ENCODE measurements at regions not wholly inside any gene's neighbourhood (a gene's known extent, or its start where the extent isn't known, plus 50 kb on each side); places are given as distances from the start of the nearest gene placed in this dataset.

DNA sequence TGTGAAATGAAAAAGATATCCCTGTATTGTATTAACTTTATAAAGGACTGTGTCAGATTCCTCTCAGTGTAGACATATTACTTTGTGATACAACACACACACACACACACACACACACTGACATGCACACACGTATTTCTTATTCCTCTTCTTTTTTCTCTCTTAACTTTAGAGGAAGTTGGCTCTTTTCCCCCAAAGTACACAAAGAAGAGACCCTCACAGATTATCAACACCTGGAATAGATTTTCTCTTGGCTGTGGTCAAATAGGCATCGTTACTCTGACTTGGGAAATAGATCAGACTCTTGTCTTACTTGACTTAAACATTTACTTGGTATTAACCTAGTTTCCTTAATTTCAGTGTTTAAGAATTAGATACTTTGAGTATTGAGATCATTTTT lies 792.8 kb downstream of the ADGRL2 start (continued):
- TF ChIP-seq, protein P1, sequence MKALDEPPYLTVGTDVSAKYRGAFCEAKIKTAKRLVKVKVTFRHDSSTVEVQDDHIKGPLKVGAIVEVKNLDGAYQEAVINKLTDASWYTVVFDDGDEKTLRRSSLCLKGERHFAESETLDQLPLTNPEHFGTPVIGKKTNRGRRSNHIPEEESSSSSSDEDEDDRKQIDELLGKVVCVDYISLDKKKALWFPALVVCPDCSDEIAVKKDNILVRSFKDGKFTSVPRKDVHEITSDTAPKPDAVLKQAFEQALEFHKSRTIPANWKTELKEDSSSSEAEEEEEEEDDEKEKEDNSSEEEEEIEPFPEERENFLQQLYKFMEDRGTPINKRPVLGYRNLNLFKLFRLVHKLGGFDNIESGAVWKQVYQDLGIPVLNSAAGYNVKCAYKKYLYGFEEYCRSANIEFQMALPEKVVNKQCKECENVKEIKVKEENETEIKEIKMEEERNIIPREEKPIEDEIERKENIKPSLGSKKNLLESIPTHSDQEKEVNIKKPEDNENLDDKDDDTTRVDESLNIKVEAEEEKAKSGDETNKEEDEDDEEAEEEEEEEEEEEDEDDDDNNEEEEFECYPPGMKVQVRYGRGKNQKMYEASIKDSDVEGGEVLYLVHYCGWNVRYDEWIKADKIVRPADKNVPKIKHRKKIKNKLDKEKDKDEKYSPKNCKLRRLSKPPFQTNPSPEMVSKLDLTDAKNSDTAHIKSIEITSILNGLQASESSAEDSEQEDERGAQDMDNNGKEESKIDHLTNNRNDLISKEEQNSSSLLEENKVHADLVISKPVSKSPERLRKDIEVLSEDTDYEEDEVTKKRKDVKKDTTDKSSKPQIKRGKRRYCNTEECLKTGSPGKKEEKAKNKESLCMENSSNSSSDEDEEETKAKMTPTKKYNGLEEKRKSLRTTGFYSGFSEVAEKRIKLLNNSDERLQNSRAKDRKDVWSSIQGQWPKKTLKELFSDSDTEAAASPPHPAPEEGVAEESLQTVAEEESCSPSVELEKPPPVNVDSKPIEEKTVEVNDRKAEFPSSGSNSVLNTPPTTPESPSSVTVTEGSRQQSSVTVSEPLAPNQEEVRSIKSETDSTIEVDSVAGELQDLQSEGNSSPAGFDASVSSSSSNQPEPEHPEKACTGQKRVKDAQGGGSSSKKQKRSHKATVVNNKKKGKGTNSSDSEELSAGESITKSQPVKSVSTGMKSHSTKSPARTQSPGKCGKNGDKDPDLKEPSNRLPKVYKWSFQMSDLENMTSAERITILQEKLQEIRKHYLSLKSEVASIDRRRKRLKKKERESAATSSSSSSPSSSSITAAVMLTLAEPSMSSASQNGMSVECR (CRISPR knock-in tag; IDR thresholded peaks at IDR 0.05; ENCODE audit: borderline replicate concordance) = no peak
- TF ChIP-seq, protein P2, sequence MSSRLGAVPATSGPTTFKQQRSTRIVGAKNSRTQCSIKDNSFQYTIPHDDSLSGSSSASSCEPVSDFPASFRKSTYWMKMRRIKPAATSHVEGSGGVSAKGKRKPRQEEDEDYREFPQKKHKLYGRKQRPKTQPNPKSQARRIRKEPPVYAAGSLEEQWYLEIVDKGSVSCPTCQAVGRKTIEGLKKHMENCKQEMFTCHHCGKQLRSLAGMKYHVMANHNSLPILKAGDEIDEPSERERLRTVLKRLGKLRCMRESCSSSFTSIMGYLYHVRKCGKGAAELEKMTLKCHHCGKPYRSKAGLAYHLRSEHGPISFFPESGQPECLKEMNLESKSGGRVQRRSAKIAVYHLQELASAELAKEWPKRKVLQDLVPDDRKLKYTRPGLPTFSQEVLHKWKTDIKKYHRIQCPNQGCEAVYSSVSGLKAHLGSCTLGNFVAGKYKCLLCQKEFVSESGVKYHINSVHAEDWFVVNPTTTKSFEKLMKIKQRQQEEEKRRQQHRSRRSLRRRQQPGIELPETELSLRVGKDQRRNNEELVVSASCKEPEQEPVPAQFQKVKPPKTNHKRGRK (CRISPR knock-in tag; IDR thresholded peaks at IDR 0.05; ENCODE audit: borderline replicate concordance) = no peak
- no peak for TF ChIP-seq EMX1 (CRISPR knock-in tag; IDR thresholded peaks at IDR 0.05)
- TF ChIP-seq CBFB (CRISPR knock-in tag; IDR thresholded peaks at IDR 0.05; ENCODE audit: low read depth) = no peak
- TF ChIP-seq ZNF396 (CRISPR knock-in tag; IDR thresholded peaks at IDR 0.05; ENCODE audit: borderline replicate concordance) = no peak

DNA sequence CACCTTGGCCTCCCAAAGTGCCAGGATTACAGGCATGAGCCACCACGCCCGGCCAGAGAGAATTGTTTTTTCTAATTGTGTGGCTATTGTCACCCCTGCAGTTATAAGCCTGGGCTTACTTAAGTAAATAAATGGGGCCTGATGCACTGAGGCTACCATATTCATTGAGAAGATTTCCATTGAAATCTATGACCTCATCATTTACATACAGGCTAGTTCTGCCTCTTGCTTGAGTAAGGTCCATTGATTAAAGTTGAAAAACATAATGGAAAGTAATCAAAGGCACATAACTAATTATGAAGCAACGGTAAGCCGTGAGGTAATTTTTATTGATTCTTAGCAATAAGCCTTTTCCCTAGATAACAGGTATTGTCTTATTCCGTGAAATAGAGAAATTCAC lies 788.9 kb downstream of the ADGRL2 start:
- no peaks in the 10 kb centered on the region for H3K4me1 Mint-ChIP-seq
- no peak overlapping the region for H3K4me3 Mint-ChIP-seq
- peaks cover 8% of the 10 kb centered on the region; the same call in 1 of the 2 replicates for H3K9me3 Mint-ChIP-seq
- ChIA-PET CTCF (no interaction called here), POLR2A (no interaction called here)
- DNase-seq (ENCODE audit: low spot score) (no peak), ATAC-seq (no peak)
- H3K27me3 Mint-ChIP-seq (ENCODE audit: low read depth) = no peaks in the 10 kb centered on the region
- TF ChIP-seq, protein P3, sequence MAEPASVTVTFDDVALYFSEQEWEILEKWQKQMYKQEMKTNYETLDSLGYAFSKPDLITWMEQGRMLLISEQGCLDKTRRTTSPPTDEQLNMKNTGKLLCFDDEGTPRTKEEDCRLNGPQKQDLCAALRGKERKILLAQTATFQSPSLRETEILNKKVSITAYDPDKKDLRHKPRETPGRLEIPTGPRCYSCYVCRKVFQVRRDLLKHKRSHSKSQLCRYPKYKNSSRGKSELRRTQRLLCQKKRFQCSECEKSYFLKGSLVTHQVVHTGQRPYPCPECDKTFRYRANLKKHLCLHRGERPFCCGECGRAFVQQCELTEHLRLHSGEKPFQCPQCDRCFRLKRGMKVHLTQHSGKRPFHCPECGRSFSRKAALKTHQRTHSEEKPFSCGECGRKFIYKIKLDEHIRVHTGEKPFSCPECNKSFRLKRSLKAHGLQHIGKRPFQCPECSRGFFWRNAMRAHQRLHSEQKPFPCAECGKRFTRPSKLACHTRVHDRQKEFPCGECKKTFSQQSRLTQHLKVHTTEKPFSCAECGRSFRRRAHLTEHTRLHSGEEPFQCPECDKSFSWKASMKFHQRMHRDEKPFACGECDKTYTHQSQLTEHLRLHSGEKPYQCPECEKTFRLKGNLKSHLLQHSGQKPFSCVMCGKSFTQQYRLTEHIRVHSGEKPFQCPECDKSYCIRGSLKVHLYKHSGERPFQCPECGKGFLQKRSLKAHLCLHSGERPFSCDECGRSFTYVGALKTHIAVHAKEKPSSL (CRISPR knock-in tag; conservative IDR thresholded peaks at IDR 0.05) = no peak
- TF ChIP-seq ZNF423 (CRISPR knock-in tag; IDR thresholded peaks at IDR 0.05) (no peak), NR2C2 (CRISPR knock-in tag; IDR thresholded peaks at IDR 0.05) (no peak), SMAD4 (CRISPR knock-in tag; IDR thresholded peaks at IDR 0.05) (no peak), SOX15 (CRISPR knock-in tag; IDR thresholded peaks at IDR 0.05) (no peak), ZNF396 (CRISPR knock-in tag; IDR thresholded peaks at IDR 0.05; ENCODE audit: borderline replicate concordance) (no peak)
- TF ChIP-seq, protein P4, sequence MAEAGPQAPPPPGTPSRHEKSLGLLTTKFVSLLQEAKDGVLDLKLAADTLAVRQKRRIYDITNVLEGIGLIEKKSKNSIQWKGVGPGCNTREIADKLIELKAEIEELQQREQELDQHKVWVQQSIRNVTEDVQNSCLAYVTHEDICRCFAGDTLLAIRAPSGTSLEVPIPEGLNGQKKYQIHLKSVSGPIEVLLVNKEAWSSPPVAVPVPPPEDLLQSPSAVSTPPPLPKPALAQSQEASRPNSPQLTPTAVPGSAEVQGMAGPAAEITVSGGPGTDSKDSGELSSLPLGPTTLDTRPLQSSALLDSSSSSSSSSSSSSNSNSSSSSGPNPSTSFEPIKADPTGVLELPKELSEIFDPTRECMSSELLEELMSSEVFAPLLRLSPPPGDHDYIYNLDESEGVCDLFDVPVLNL (CRISPR knock-in tag; IDR thresholded peaks at IDR 0.05; ENCODE audit: borderline replicate concordance, low read depth) = no peak
- H3K36me3 Mint-ChIP-seq = no peaks in the 10 kb centered on the region
- no peak overlapping the region for H3K27ac Mint-ChIP-seq

DNA sequence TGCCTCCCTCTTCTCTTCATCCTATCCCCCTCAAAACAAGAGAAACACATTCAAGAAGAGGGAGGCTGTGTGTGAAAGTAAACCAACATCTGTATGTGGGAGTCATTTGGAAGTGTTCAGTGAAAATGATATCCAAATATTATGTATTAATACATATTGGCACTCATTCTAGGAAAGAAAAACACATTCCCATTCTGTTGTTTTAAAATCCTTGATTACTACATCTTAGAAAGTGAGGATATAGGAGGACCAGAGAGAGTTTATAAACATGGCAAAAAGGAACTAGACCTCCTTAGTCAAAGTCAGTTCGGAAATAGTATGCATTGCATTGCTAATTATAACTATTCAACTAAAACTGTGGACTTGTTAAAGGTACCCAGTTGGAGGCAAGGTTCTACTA lies 786.6 kb downstream of the ADGRL2 start:
- POLR2A ChIA-PET = no interaction called here
- ATAC-seq (no peak), DNase-seq (ENCODE audit: low spot score) (no peak)
- no peaks in the 10 kb centered on the region for H3K27me3 Mint-ChIP-seq (ENCODE audit: low read depth)
- H3K4me3 Mint-ChIP-seq = no peak overlapping the region
- H3K4me1 Mint-ChIP-seq = no peaks in the 10 kb centered on the region
- H3K36me3 Mint-ChIP-seq = no peaks in the 10 kb centered on the region
- H3K27ac Mint-ChIP-seq = no peak overlapping the region
- CTCF ChIA-PET = no interaction called here
- TF ChIP-seq CREM (CRISPR knock-in tag; IDR thresholded peaks at IDR 0.05) (no peak), MXD4 (CRISPR knock-in tag; IDR thresholded peaks at IDR 0.05; ENCODE audit: borderline replicate concordance) (no peak), TP53 (CRISPR knock-in tag; IDR thresholded peaks at IDR 0.05) (no peak), FOXP1 (CRISPR knock-in tag; IDR thresholded peaks at IDR 0.05; ENCODE audit: borderline replicate concordance) (no peak)
- TF ChIP-seq, protein P5, sequence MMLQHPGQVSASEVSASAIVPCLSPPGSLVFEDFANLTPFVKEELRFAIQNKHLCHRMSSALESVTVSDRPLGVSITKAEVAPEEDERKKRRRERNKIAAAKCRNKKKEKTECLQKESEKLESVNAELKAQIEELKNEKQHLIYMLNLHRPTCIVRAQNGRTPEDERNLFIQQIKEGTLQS (CRISPR knock-in tag; conservative IDR thresholded peaks at IDR 0.05) = no peak
- TF ChIP-seq, protein P6, sequence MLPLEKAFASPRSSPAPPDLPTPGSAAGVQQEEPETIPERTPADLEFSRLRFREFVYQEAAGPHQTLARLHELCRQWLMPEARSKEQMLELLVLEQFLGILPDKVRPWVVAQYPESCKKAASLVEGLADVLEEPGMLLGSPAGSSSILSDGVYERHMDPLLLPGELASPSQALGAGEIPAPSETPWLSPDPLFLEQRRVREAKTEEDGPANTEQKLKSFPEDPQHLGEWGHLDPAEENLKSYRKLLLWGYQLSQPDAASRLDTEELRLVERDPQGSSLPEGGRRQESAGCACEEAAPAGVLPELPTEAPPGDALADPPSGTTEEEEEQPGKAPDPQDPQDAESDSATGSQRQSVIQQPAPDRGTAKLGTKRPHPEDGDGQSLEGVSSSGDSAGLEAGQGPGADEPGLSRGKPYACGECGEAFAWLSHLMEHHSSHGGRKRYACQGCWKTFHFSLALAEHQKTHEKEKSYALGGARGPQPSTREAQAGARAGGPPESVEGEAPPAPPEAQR (CRISPR knock-in tag; IDR thresholded peaks at IDR 0.05) = no peak
- TF ChIP-seq, protein P7, sequence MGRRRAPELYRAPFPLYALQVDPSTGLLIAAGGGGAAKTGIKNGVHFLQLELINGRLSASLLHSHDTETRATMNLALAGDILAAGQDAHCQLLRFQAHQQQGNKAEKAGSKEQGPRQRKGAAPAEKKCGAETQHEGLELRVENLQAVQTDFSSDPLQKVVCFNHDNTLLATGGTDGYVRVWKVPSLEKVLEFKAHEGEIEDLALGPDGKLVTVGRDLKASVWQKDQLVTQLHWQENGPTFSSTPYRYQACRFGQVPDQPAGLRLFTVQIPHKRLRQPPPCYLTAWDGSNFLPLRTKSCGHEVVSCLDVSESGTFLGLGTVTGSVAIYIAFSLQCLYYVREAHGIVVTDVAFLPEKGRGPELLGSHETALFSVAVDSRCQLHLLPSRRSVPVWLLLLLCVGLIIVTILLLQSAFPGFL (CRISPR knock-in tag; IDR thresholded peaks at IDR 0.05; ENCODE audit: borderline replicate concordance) = no peak
- peaks cover 8% of the 10 kb centered on the region; the same call in 1 of the 2 replicates for H3K9me3 Mint-ChIP-seq
